GM18508 (cell line): ENCODE measurements at regions not wholly inside any gene's neighbourhood (a gene's known extent, or its start where the extent isn't known, plus 50 kb on each side); places are given as distances from the start of the nearest gene placed in this dataset.

Experiments used
- ATAC-seq: cut with Tn5 transposase; IDR thresholded peaks from one replicate; pipeline ENCODE4 v1.9.1; 2021; ENCODE audit warnings: moderate number of reproducible peaks; ENCODE audit not compliant: insufficient read depth, unreplicated experiment

DNA sequence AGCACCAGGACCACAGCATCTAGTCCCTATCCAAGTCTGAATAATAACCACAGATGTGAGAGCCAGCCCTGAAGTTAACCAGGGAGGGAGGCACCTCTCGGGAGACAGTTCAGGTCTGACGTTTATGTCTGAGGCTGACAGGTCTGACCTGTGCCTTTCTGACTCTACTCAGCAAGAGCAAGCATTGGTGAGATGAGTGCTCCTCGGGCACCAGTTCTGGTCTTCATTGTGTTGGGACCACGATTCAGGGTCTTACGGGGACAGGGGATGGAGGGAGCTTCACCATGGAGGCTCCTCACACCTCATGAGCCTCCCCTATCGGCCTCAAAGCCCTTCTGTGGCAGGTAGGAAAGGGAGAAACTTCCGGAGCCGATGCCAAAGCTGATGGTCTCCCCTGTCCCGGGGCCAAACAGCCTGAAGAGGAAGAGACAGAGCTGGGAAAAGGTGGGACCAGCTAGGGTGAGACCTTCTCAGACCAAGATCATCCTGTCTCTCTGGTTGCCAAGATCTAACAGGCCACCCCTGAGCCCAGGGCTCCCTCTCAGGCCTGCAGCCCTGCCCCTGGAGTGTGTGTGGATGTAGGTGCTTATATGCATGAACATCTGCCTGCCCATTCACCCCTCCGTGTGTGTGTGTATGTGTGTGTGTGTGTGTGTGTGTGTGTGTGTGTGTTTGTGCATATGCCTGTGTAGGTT lies 170.5 kb downstream of the VEGFA start:
- no peak for ATAC-seq

DNA sequence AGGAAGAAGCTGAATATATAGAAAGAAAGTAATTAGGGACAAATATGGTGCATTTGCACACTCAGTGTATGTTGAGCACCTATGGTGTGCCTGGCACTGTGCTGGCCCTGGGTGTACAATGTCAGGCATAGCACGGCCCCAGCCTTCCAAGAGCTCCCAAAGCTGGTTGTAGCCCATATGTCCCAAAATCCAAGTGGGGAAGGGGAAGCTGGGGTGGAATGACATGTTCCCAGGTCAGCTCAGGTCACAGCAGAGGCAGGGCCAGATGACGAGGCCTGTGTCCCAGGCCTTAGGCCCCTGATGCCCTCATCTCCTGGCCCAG lies 170.0 kb downstream of the VEGFA start:
- no peak for ATAC-seq

DNA sequence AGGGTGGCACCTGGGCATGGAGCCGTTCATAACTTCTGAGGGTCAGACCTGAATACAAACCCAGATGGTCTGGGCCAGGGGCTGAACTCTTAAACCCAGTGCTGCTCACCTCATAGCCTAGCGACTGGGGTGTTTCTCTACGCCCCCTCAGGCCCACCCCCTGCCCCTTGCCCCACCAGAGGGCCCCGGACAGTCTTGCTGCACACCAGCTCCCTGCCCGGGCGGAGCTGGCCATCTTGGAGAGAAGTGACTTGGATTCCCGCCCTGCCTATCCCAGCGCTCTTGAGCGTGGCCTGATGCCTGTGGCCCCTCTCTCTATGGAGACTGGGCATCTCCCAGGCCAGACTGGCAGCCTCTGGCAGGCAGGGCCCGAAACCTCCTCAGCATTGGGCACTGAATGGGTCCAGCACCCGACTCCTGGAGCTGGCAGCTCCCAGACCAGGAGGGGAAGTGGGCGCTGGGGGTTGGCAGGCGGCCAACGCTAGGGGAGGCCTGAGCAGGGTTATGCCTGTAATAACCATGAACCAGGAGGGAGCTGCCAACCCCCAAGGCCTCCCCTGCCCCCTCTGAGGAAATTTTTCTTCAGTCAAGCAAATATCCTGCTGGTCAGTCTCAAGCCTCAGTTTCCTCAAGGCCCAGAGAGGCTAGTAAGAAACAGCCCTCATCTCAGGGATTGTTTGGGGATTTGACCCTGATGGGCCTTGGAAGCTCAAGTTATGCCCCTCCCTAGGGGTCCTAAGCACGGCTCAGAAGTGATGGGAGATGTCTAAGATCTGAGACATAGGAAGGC lies 169.5 kb downstream of the VEGFA start:
- no peak for ATAC-seq

DNA sequence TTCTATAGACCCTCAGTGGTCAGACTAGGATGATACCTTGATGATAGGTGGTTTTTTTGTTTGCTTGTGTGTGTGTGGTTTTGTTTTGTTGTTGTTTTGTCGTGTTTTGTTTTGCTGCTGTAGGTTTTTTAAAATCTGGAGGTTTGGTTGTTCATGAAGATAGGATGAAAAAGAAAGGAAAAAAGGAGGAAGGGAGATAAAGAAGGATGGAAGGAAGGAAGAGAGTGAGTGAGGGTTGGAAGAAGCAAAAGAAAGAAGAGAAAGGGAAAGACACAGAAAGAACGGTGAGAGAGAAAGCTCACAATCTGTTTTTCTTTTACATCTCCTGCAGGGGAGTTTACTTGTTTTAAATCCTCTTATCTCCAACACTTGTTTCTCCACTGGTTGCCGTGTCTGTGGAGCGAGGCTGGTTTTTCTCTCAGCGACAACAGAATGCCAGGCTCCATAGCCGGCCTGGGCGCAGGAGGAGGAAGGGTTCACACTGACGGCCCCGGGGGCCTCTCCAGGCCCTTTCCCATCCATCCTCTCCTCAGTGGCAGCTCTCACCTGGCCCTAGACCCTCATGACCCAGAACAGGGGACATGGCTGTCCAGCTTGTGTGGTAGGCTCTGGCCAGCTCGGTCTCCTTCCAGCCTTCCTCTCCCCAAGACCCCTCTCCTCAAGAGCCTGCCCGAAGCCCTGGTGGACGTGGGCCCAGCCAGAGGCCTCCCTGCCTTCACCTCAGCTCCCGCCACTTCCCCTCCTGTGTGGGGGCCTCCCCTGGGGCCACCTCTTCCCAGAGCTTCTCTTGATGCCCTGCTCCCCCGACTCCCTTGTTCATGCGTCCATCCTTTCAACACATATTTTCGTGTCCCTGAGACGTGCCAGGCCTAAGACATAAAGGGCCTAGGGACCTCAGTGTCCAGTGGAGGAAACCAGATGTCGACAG lies 168.4 kb downstream of the VEGFA start:
- no peak for ATAC-seq

DNA sequence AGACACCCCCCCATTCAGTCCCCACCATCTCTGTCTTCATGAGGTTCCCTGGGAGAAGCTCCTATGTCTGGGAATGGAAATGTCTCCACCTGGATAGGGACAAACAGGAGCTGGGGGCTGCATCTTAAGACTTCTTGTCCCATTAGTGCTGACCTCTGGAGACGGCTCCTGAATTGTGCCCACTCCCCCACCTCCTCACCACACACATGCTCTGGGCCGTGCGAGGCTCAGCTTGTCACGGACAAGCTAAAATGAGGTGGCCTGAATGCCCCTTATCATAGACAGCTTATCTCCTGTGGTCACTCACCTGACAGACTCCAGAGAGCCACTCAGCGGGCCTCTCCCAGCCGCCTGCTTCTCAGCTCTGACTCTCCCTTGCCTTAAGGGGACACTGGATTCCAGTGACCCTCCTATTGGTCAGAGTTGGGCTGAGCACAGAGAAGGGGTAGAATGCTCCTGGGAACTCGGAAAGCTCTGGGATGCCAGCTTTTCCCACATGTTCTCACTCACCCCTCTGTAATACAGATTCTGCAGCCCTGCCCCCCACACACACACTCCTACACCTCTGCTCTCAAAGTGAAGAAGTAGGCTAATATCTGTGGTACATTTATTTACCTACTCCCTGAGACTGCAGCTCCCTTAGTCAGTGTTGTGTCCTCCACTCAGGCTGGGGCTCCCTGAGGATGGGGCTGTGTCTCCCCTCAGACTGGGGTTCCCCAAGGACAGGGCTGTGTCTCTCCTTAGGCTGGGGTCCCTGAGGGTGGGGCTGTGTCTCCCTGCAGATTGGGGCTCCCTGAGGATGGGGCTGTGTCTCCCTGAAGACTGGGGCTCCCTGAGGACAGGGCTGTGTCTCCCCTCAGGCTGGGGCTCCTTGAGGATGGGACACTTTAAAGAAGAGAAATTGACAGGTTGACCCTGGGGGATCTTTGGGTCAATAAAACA lies 167.5 kb downstream of the VEGFA start:
- ATAC-seq = no peak

DNA sequence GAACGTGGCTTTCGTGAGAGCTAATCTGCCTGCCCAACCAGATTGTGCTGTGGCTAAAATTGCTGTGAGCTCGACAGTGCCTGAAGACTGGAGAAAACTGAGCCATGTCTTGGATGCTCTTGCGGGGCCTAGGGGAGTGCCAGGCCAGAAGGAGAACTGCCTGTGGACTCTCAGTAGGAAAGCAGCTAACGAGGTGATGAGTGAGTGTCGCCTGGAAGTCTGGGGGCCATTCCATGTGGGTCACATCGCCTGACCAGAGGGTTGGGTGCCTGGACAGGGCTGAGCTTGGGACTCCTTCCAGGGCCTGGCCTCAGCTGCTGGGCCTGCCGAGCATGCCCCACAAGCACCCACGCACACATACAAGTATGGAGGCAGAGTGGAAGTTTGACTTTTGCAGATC lies 166.5 kb downstream of the VEGFA start:
- ATAC-seq = no peak

DNA sequence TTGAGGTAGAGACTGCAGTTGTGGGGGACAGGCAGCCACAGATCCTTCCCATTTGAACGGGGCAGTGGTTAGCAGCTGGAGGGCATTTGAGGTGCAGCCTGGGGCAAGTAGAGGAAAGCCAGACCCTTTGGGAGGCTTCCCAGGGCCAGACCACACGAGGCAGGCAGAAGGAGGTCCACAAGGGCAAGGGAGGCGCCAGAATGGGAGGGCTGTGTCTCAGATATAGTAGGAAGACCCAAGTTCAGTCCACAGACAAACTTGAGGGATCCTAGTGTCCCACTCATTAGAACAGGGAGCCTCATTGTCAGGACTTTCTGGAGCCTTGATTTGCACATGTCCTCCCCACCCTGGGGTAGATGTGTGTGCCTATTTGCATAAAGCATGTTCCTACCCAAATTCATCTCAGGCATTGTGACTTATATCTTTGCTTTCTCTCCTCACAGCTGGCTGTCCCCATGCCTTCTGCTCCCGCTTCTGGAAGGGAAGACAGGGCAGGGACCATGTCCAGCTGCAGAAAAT lies 166.0 kb downstream of the VEGFA start:
- no peak for ATAC-seq

DNA sequence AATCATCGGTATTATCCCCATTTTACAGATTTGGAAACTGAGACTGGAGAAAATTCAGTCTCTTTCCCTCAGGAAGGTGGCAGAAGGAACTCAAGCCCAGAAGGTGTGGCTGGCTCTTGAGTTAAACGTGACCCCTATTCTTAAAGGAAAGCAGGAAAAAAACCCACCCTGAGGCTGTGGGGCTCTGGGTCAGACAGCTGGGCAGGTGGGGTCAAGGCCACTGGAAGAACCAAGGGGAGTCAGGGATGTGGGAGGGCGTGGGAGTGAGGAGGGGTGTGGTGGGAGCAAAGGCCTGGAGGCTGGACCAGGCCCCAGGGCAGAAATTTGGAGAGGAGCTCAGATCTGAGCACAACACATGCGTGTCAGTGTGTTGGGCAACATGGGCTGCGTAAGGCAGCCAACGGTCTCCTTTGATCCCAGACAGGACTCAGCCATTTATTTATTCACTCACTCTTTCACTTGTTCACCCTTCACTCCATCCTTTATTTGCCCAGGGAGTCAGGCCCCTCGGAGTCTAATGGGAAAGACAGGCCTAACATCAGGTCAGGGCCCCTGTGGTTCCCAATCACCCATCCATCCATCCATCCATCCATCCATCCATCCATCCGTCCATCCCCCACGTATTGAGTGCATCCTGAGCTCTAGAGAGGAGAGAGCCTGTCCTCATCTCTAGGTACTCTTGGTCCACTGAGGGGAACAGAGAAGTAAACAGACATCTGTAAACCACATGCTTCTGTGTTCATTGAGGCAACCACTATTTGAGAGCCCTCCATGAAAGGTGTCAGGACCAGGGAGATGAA lies 165.0 kb downstream of the VEGFA start:
- ATAC-seq = no peak

DNA sequence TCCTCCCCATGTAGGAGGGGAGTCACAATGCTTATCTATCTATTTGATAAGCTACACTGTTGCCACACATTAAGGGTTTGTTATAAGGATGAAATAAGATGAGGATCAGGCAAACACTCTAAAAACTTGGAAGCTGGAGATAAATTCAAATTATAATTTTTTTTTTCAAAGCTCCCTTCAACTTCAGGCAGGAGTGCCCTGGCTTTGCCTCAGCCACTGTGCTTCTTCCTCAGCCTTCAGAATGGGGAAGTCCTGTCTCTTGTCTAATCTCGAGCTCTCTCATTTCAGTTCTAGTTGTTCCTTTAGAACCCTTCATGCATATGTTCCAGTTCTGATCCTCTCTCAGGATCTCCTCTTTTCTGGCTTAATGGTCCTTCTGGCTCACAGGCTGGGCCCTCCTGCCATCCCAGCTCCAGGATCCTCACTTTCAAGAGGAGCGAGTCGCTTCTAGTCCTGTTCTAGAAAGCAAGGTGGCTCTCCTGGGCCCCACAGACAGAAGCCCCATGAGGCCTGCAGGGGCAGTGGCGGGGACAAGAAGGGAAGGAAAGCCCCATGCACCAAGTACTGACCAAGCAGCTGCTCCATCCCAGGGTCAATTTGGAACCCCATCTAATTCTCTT lies 164.3 kb downstream of the VEGFA start:
- ATAC-seq = no peak

DNA sequence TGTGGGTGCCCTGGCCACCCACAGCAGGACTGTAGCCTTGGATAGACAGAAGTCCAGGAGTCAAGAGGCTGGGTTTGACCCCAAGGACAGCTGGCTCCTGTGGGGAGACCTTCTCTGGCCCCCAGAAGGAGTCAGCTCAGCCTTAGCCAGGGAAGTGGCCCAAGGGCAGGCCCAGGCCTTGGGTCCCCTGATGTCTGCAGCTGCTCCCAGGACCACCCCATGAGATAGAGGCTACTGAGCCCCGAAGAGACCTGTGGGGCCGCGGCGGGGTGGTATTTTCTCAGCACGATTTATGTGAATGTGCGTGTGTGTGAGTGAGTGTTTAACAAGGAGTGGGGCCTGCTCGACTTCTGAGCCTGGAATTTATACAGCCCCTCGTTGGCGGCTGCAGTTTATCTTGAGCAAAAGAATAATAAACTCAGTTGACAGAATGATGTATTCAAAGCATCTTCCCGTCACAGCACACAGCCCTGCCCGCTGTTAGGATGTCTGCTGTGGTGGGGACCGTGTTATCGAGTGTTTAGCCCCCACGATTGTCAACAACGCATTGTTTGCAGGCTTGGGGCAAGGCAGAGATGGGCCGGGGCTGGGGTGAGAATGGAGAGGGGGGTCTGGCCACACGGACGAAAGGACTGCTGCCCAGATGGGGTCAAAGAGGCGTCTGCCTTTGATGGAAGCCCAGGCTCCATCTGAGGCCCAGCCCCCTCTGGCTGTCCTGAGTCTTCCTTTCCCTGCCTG lies 163.3 kb downstream of the VEGFA start:
- ATAC-seq = no peak

DNA sequence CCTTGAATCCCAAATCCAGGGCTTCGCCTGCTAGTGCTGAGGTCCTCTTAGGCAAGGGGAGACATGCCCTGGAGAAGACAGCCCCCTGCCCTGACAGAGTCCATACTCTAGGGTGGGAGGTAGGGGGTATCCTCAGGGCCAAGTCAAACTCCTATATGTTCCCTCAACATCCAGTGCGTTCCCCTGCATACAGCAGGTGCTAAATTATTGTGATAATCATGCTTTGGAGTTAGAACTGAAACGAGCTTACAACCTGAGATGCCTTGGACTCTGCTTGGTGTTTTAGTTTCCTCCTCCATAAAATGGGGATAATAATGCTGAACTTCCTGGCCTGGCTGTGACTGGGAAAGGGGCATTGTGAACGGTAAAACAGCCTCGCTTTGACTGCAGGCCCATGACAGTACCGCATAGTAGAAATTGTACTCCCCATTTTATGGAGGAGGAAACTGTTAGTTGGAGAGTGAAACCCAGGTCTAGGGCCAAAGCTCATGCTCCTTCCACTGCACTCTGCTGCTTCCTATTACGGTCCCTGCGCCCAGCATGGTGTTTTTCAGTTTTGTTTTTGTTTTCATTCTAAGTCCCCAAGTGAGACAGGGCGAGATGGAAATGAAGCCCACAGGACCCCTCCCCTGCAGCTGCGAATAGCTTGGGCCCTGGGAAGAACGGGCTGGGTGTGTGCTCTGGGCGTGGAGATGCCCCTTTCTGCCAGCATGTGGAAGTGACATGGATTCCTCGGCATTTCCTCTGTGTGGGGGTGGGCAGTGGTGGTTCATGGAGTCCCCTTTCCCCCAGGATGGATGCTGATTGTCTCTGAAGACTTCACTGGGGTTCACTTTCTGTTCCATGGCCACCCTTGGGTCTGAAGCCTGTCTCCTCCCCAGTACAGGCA lies 162.5 kb downstream of the VEGFA start:
- no peak for ATAC-seq

DNA sequence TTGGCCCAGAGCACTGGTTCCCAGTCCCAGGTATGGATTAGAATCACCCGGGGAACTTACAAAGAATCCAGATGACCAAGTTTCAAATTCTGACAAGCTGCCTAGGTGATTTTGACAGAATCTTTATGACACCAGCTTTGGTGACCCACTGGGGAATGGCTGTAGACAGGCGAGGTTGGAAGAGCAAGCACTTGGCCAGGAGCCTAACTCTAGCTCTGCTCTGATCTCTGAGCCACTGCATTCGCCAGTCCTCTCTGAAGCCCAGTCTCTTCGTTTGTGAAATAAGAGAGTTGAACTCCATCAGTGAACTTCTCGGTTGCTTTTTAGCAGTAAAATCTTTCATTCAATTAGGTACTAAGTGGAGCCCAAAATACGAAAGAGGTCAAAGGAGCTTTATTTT lies 161.2 kb downstream of the VEGFA start:
- no peak for ATAC-seq

DNA sequence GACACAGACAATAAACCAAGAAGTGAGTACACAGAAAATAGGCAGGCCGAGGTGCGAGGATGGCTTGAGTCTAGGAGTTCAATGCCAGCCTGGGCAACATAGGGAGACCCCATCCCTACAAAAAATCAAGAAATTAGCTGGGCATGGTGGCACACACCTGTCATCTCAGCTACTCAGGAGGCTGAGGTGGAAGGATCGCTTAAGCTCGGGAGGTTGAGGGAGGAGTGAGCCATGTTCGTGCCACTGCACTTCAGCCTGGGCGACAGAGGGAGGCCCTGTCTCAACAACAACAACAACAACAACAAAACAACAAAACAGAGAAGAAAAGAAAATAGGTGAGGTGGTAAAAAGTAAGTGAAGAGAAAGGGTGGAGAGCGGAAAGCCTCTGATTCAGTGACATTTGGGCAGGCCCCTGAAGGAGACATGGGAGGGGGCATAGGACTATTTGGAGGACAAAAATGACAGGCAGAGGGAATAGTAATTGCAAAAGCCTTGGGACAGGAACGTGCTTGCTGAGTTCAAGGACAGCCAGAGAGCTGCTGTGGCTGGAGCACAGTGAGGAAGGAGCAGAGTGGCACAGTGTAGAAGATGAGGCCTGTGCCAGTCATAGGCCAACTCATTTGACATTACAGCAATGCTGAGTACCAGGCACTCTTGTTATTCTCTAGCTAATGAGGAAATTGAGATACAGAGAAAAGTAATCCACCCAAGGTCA lies 160.6 kb downstream of the VEGFA start:
- no peak for ATAC-seq

DNA sequence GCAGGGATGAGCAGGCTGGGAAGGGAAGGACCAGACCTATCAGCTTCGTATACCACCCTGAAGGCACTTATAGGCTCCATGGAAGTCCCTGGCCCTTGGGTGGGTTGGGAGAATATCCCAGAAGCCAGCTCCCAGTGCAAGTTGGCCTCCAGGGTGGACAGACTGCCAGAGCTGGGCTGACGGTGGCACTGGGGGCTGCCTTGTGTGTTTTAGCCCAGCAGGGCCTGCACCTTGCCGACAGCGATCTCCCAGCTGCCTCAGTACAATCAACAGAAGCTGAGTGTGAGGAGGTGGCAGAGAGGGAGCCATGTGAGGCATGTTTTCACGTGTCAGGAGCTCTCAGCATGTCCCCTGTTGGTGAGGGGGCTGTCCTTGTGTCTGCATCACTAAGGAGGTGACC lies 159.5 kb downstream of the VEGFA start:
- ATAC-seq = no peak

DNA sequence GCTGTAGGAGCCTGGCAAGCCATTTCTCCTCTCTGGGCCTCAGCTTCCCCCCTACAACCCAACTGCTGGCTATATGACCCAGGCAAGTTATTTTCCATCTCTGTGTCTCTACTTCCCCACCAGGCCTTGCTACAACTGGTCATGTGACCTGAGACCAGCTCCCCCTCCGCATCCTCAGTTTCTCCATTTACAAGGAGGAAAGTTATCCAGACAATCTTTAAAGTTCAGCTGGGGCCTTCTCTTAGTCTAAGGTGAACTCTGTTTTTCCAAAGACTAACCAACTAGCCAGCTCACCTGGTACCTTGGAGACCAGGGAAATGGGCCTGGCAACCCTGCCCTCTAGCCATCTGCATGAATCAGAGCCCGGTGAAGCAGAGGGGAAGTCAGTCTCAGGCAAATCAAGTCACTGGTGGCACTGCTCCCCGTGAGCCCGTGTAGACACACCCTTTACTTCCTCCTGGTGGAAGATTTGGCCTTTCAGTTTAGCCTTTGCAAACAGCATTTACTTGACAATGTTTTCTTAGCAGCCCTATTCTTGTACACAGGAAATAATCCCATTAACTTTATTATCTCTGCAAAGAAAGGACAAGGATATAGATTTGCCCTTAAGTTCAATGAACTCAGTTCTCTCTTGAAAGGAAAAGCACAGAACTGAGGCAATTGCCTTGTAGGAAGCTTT lies 157.7 kb downstream of the VEGFA start:
- no peak for ATAC-seq
